ENCODE measurements at regions not wholly inside any gene's neighbourhood (a gene's known extent, or its start where the extent isn't known, plus 50 kb on each side); places are given as distances from the start of the nearest gene placed in this dataset.

GRCh38 chr14:40920380-40920779 is 686.3 kb upstream of the LRFN5 start:
- ATAC-seq (no peak), DNase-seq (no peak)
- Histone ChIP-seq H3K9me3 (peaks cover 42% of the 10 kb centered on the region), H3K36me3 (ENCODE audit: low read depth) (no peaks in the 10 kb centered on the region), H3K4me3 (no peak overlapping the region), H3K4me1 (ENCODE audit: low read depth) (no peaks in the 10 kb centered on the region)
- TF ChIP-seq, protein P1, sequence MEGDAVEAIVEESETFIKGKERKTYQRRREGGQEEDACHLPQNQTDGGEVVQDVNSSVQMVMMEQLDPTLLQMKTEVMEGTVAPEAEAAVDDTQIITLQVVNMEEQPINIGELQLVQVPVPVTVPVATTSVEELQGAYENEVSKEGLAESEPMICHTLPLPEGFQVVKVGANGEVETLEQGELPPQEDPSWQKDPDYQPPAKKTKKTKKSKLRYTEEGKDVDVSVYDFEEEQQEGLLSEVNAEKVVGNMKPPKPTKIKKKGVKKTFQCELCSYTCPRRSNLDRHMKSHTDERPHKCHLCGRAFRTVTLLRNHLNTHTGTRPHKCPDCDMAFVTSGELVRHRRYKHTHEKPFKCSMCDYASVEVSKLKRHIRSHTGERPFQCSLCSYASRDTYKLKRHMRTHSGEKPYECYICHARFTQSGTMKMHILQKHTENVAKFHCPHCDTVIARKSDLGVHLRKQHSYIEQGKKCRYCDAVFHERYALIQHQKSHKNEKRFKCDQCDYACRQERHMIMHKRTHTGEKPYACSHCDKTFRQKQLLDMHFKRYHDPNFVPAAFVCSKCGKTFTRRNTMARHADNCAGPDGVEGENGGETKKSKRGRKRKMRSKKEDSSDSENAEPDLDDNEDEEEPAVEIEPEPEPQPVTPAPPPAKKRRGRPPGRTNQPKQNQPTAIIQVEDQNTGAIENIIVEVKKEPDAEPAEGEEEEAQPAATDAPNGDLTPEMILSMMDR (IDR thresholded peaks at IDR 0.05) = no peak
- intact Hi-C loops (cut with DNase I, micrococcal nuclease) = no loop called here

- intact Hi-C loops (cut with DNase I, micrococcal nuclease) = no loop called here
- no peak for DNase-seq
- ATAC-seq = no peak
- TF ChIP-seq, protein P1 (IDR thresholded peaks at IDR 0.05) = no peak
- Histone ChIP-seq H3K4me1 (ENCODE audit: low read depth) (no peaks in the 10 kb centered on the region), H3K9me3 (peaks cover 19% of the 10 kb centered on the region), H3K36me3 (ENCODE audit: low read depth) (no peaks in the 10 kb centered on the region), H3K4me3 (no peak overlapping the region)
Observed at GRCh38 chr14:40911141-40911540, 695.5 kb upstream of the LRFN5 start.

DNA sequence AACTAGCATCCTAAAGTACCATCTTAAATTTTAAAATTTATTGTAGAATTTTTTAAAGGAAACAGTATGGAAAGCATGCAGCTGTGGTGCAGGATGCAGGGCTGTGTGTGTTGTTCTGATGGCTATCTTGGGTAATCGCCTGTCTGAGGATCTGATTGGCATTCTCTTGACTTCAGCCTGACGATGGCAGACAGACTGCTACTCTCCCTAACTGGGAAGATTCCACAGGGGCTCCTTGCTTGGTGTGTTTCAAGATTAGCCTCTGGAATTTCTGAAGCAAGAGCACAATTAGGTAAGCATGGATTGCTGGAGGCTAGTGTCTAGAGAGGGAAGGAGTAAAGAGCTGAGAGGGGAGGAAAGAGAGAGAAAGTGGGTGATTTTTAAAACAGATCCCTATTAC is 696.8 kb upstream of the LRFN5 start:
- DNase-seq = no peak
- ATAC-seq = no peak
- Histone ChIP-seq H3K4me3 (no peak overlapping the region), H3K4me1 (ENCODE audit: low read depth) (no peaks in the 10 kb centered on the region), H3K9me3 (peaks cover 18% of the 10 kb centered on the region), H3K36me3 (ENCODE audit: low read depth) (no peaks in the 10 kb centered on the region)
- intact Hi-C loops (cut with DNase I, micrococcal nuclease) = no loop called here
- TF ChIP-seq, protein P1 (IDR thresholded peaks at IDR 0.05) = no peak

DNA sequence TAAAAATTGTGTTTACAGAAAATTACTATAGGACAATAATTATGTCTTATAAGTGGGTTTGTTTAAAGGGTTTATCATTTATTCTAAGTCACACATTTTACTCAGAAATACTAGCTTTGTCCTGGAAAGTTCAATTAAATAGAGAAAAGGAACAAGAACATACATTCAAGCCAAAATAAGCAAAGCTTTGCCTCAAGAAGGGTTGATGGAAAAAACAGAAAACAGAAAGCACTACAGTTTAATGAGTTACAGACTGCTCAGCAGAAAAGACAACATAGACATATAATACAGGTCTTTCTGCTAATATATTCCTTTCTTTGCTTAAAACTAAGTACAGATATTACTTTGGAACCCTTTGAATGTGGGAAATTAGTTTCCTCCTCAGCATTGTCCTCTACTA is 703.0 kb upstream of the LRFN5 start:
- intact Hi-C loops (cut with DNase I, micrococcal nuclease) = no loop called here
- peaks cover 25% of the 10 kb centered on the region for H3K9me3 ChIP-seq
- ATAC-seq (no peak), DNase-seq (no peak)
- TF ChIP-seq, protein P1 (IDR thresholded peaks at IDR 0.05) = no peak
- H3K36me3 ChIP-seq (ENCODE audit: low read depth) = no peaks in the 10 kb centered on the region
- H3K4me3 ChIP-seq = no peak overlapping the region
- no peaks in the 10 kb centered on the region for H3K4me1 ChIP-seq (ENCODE audit: low read depth)

- DNase-seq = no peak
- Histone ChIP-seq H3K4me3 (no peak overlapping the region), H3K9me3 (peaks cover 33% of the 10 kb centered on the region), H3K36me3 (ENCODE audit: low read depth) (no peaks in the 10 kb centered on the region), H3K4me1 (ENCODE audit: low read depth) (no peaks in the 10 kb centered on the region)
- ATAC-seq = no peak
- intact Hi-C loops (cut with DNase I, micrococcal nuclease) = no loop called here
- TF ChIP-seq, protein P1 (IDR thresholded peaks at IDR 0.05) = no peak
Observed at GRCh38 chr14:40899435-40899834, 707.2 kb upstream of the LRFN5 start.

DNA sequence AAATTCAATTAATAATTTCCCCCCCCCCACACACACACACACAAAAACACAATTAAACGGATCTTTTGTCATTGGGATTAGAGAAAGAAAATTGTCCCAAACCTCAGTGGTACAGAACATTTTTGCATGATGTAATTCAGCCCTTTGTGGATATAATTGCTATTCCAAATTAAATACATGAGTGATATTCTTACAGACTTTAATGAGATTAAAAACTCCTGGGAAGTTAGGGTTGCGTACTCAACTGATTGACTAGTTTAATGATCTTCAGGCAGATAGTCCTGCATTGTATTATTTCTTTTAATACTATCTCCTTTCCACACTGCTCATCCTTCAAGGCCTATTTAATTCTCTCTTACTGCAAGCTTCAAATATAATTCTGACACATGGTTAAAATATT is 711.8 kb upstream of the LRFN5 start:
- ATAC-seq (no peak), DNase-seq (no peak)
- intact Hi-C loops (cut with DNase I, micrococcal nuclease) = no loop called here
- Histone ChIP-seq H3K4me1 (ENCODE audit: low read depth) (no peaks in the 10 kb centered on the region), H3K36me3 (ENCODE audit: low read depth) (no peaks in the 10 kb centered on the region), H3K9me3 (peaks cover 20% of the 10 kb centered on the region), H3K4me3 (no peak overlapping the region)
- TF ChIP-seq, protein P1 (IDR thresholded peaks at IDR 0.05) = no peak
